ENCODE measurements at regions not wholly inside any gene's neighbourhood (a gene's known extent, or its start where the extent isn't known, plus 50 kb on each side); places are given as distances from the start of the nearest gene placed in this dataset.
A peak's percentile ranks its signal among the peaks of the same experiment; 100 is the strongest.

GRCh38 chr2:128411431-128411830, 92.8 kb upstream of the HS6ST1 start:
- Histone ChIP-seq H3K9me3 (peaks cover 0 to 5% of the 10 kb centered on the region in 2 donors), H3K4me1 (ENCODE audit: insufficient read depth) (no peaks in the 10 kb centered on the region), H3K27ac (no peak overlapping the region), H3K36me3 (no peaks in the 10 kb centered on the region), H3K4me3 (no peak overlapping the region), H3K27me3 (no peaks in the 10 kb centered on the region)
- 92 to 96% (median 94%) methylated on average over 9 of the region's 9 CpGs for WGBS, 3 donors
- TF ChIP-seq, protein P1, sequence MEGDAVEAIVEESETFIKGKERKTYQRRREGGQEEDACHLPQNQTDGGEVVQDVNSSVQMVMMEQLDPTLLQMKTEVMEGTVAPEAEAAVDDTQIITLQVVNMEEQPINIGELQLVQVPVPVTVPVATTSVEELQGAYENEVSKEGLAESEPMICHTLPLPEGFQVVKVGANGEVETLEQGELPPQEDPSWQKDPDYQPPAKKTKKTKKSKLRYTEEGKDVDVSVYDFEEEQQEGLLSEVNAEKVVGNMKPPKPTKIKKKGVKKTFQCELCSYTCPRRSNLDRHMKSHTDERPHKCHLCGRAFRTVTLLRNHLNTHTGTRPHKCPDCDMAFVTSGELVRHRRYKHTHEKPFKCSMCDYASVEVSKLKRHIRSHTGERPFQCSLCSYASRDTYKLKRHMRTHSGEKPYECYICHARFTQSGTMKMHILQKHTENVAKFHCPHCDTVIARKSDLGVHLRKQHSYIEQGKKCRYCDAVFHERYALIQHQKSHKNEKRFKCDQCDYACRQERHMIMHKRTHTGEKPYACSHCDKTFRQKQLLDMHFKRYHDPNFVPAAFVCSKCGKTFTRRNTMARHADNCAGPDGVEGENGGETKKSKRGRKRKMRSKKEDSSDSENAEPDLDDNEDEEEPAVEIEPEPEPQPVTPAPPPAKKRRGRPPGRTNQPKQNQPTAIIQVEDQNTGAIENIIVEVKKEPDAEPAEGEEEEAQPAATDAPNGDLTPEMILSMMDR (IDR thresholded peaks at IDR 0.05), result no peak
- TF ChIP-seq POLR2A (IDR thresholded peaks at IDR 0.05) (no peak), EP300 (IDR thresholded peaks at IDR 0.05) (no peak)
- intact Hi-C loops (cut with DNase I), result no loop called here
- peak in 1 of 5 donors; percentile 14 for DNase-seq

DNA sequence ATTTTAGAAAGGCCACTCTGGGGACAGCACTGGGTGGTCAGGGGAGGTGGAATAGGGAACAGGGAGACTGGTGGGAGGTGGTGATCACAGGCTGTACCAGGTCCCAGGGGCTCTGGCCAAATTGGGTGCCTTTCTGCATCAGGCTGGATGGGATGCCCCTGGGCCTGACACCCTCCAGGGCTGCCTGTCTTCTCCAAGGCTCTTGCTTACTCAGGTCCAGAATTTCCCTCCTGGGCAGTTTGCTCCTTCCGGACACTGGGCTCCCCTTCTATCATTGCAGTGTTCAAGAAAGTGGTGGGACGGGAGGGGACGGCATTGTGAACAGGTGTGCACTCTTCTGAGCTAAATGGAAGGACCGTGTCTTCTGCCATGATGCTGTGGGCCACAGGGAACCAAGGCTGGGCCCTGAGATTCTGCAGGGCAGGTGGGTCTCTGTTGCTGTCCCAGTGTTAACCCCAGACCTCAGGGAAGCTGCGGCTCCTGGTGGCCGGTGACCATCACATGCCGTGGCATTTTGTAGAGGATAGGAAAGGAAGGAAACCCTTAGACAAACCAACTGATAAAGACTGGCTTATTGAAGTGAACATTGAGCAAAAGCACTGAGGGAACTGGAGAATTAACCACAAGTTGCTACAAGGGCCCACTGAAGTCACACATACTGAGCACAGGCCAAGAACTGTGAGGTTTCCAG, 93.7 kb upstream of the HS6ST1 start:
- no peak overlapping the region for H3K27ac ChIP-seq
- H3K27me3 ChIP-seq, result no peaks in the 10 kb centered on the region
- peaks cover 0 to 5% of the 10 kb centered on the region in 2 donors for H3K9me3 ChIP-seq
- no peaks in the 10 kb centered on the region for H3K36me3 ChIP-seq
- H3K4me3 ChIP-seq, result no peak overlapping the region
- WGBS, 3 donors, result 87 to 96% (median 95%) methylated on average over 7 of the region's 7 CpGs
- H3K4me1 ChIP-seq (ENCODE audit: insufficient read depth), result no peaks in the 10 kb centered on the region
- intact Hi-C loops (cut with DNase I), result no loop called here
- no peak for DNase-seq
- TF ChIP-seq, protein P1 (IDR thresholded peaks at IDR 0.05), result no peak
- TF ChIP-seq POLR2A (IDR thresholded peaks at IDR 0.05) (no peak), EP300 (IDR thresholded peaks at IDR 0.05) (no peak)

DNA sequence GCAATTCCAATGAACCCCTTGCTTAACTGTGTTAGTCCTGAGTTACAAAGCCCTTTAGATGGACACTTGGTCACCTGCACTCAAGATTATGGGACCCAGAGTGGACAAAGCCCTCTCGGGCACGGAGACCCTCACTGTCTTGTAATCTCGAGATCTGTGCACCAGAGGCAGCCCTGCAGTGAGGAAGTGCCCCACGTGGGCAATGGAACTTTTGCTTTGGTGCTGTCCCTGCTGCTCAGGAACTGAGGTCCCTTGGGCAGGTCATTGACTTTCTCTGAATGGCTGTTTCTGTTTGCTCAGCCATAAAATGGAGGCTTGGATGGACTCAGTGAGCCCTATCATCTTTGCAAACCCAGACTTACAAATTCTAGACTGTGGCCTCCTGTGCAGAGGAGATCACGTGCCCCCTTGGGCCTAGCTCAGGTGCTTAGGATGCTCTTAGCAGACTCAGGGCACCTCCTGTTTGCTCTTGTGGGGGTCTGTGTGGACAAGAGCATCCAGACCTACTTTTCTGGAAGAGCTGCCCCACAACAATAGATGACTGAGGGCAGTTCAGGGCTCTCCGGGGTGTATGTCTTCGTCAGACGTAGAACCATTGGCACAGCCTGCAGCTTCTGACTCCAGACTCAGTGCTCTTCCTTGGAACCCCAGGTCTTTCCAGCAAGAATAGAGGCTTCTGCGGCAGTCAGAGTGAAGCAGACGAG, 94.5 kb upstream of the HS6ST1 start:
- Histone ChIP-seq H3K27me3 (no peaks in the 10 kb centered on the region), H3K9me3 (peaks cover 0 to 5% of the 10 kb centered on the region in 2 donors), H3K4me1 (ENCODE audit: insufficient read depth) (no peaks in the 10 kb centered on the region), H3K36me3 (no peaks in the 10 kb centered on the region), H3K27ac (no peak overlapping the region), H3K4me3 (no peak overlapping the region)
- 95 to 98% (median 96%) methylated on average over 10 of the region's 10 CpGs for WGBS, 3 donors
- peak in 1 of 5 donors; percentile 8 for DNase-seq
- intact Hi-C loops (cut with DNase I), result no loop called here
- TF ChIP-seq EP300 (IDR thresholded peaks at IDR 0.05), result no peak
- TF ChIP-seq, protein P1 (IDR thresholded peaks at IDR 0.05), result no peak
- no peak for TF ChIP-seq POLR2A (IDR thresholded peaks at IDR 0.05)

GRCh38 chr2:128413718-128414341, 95.2 kb upstream of the HS6ST1 start:
- intact Hi-C loops (cut with DNase I), result no loop called here
- DNase-seq, result no peak
- peaks cover 0 to 5% of the 10 kb centered on the region in 2 donors for H3K9me3 ChIP-seq
- H3K4me1 ChIP-seq (ENCODE audit: insufficient read depth), result no peaks in the 10 kb centered on the region
- H3K27me3 ChIP-seq, result no peaks in the 10 kb centered on the region
- H3K36me3 ChIP-seq, result no peaks in the 10 kb centered on the region
- TF ChIP-seq EP300 (IDR thresholded peaks at IDR 0.05), result no peak
- TF ChIP-seq POLR2A (IDR thresholded peaks at IDR 0.05), result no peak
- TF ChIP-seq, protein P1 (IDR thresholded peaks at IDR 0.05), result no peak
- no peak overlapping the region for H3K4me3 ChIP-seq
- 40 to 46% (median 44%) methylated on average over 5 of the region's 5 CpGs for WGBS, 3 donors
- H3K27ac ChIP-seq, result no peak overlapping the region

Measured in ovary (tissue), 7 donors.